GM12865 (cell line): ENCODE measurements at regions not wholly inside any gene's neighbourhood (a gene's known extent, or its start where the extent isn't known, plus 50 kb on each side); places are given as distances from the start of the nearest gene placed in this dataset.

Experiments
- DNase-seq: peaks from one replicate; pipeline ENCODE4 v3.0.0; 2010; ENCODE audit warnings: low read depth
- H3K4me3 ChIP-seq: 2 replicates; pipeline ENCODE4 v1.5.1; 2011; ENCODE audit warnings: mild to moderate bottlenecking, low read depth, low read length, control low read depth
- TF ChIP-seq, protein P1 (sequence below): IDR thresholded peaks from 2 replicates; pipeline ENCODE4 v1.5.1; 2011; ENCODE audit warnings: low read length, control low read depth, low read depth, inconsistent platforms; ENCODE audit not compliant: insufficient read depth; ENCODE audit errors: missing control alignments

DNA sequence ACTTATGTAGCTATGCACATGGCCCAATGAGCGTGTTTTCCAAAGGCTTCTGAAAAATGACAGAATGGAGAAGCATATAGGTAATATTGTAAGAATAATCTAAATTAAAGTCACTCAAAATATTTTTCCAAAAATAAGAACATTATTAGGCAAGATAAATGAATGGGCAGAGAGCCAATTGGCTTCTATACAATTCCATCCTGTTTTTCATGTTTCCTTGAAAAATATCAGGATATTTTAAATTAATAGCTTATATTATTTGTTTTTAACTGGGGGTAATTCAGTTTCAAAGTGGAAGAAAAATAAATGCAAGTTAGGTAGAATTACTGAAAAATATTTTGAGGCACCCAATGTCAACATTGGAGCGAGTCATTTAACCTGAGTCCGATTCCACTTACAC is 183.5 kb downstream of the PLK2 start:
- no peak for DNase-seq
- H3K4me3 ChIP-seq, result no peak overlapping the region
- TF ChIP-seq, protein P1, sequence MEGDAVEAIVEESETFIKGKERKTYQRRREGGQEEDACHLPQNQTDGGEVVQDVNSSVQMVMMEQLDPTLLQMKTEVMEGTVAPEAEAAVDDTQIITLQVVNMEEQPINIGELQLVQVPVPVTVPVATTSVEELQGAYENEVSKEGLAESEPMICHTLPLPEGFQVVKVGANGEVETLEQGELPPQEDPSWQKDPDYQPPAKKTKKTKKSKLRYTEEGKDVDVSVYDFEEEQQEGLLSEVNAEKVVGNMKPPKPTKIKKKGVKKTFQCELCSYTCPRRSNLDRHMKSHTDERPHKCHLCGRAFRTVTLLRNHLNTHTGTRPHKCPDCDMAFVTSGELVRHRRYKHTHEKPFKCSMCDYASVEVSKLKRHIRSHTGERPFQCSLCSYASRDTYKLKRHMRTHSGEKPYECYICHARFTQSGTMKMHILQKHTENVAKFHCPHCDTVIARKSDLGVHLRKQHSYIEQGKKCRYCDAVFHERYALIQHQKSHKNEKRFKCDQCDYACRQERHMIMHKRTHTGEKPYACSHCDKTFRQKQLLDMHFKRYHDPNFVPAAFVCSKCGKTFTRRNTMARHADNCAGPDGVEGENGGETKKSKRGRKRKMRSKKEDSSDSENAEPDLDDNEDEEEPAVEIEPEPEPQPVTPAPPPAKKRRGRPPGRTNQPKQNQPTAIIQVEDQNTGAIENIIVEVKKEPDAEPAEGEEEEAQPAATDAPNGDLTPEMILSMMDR, result no peak

DNA sequence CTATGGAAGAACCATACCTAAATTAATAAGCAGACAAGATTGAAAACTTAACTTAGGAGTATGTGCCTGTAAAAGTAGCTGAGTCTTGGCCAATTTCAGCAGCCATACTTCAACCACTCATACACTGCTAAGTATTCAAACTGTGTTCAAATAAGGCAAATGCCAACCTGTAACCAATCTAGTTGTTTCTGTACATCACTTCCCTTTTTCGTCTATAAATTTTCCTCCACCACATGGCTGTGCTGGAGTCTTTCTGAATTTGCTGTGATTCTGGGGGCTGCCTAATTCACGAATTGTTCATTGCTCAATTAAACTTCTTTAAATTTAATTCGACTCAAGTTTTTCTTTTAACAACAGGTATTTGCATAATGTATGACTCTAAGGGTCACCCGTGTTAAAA is 184.4 kb downstream of the PLK2 start:
- H3K4me3 ChIP-seq, result no peak overlapping the region
- no peak for DNase-seq
- TF ChIP-seq, protein P1, result no peak

DNA sequence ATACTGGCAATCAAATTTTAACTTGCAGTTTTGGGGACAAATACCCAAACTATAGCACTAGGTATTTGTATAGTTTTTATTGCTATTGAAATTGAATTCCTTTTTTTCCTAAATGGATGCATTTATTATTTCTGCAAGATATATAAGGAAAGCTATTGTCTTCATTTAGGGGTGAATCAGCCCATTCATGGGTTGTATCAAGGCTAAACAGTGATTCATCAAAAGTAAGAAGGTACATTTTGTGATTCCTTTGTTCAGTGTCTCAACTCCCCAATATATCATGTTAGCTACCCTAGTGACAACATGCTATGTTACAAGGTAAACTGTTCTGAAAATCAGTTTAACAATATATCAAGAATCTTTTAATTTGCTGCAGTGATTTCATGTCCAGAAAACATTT is 185.7 kb downstream of the PLK2 start:
- TF ChIP-seq, protein P1, result no peak

DNA sequence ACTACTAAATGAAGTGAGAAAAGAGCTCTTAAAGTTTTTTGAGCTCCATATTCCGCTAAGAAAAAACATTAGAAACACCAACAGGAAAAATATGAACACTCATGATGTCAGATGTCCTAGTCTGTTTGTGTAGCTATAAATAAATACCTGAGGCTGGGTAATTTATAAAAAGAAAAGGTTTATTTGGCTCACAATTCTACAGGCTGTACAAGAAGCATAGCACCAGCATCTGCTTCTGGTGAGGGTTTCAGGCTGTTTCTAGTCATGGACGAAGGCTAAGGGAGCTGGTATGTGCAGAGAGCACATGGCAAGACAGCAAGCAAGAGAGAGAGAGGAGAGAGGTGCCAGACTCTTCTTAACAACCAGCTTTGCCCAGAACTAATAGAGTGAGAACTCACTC is 186.2 kb downstream of the PLK2 start:
- DNase-seq, result no peak
- TF ChIP-seq, protein P1, result no peak
- H3K4me3 ChIP-seq, result no peak overlapping the region

More for the DNA sequence above, 185.7 kb downstream of the PLK2 start:
- DNase-seq, result no peak
- no peak overlapping the region for H3K4me3 ChIP-seq

DNA sequence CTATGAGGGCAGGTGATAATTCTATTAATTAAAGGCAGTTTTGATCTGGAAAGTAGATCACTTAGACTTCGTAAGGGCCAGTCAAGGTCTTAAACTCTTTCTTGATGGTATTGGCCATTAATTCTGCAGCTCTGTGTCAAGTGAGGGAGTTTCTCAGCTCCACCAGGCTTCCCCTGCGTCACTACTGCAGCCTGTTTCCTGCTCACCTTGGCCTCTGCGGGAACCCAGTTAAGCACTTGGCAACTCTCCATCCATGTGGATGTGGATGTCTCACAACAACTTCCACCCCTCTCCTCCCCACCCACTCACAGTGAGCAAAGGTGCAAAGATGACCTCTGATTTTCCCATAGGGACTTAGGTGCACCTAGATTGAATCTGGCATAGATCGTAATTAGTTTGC is 191.6 kb downstream of the PLK2 start:
- no peak overlapping the region for H3K4me3 ChIP-seq
- DNase-seq, result no peak
- TF ChIP-seq, protein P1, result no peak

DNA sequence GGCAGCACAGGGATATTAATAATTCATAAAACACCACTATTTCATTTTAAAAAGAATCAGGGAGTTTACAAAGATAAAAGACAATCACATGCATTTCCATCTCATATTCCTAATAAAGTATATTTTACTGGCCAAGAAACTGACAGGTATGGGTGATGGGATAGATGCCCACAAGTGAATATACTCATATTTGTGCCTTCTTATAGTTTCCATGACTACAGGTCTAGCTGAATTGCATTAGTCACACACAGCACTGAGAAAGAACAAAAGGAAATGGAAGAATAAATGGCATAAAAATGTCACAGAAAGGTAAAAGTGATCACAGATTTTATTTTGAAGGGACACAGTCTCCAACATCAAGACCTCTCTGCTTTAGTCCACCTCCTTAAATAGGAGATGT is 193.5 kb downstream of the PLK2 start:
- DNase-seq, result no peak
- TF ChIP-seq, protein P1, result no peak
- no peak overlapping the region for H3K4me3 ChIP-seq

DNA sequence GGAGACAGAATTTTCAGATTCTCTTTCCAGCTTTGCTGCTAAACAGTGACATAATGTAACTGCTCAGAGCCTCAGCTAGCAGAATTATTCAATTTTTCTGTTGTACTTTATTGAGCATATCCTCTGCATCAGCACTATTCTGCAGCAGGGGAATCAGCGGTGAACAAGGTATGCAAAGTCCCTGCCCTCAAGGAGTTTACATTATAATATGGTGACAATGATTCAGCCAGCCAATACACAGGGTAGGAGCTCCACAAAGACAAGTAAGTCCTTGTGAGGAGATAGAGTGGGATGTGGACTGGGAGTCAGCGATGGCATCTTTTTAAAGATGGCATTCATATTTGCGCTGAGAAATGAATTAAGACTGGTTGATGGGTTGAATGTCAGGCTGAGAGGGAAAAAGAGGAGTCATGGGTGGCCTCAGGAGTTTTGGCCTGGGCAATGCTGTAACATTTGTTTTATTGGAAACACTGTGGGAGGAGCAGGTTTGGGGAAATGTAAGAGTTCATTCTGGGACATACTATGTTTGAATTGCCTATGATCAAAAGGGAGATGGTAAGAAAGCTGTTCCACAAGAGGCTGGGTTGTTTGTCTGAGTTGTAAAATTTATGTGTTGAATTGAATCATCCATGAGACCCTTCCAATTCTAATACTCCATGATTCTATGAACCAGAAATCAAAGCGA is 194.5 kb downstream of the PLK2 start:
- no peak for DNase-seq
- TF ChIP-seq, protein P1, result no peak
- H3K4me3 ChIP-seq, result no peak overlapping the region
